ENCODE measurements at regions not wholly inside any gene's neighbourhood (a gene's known extent, or its start where the extent isn't known, plus 50 kb on each side); places are given as distances from the start of the nearest gene placed in this dataset.

DNA sequence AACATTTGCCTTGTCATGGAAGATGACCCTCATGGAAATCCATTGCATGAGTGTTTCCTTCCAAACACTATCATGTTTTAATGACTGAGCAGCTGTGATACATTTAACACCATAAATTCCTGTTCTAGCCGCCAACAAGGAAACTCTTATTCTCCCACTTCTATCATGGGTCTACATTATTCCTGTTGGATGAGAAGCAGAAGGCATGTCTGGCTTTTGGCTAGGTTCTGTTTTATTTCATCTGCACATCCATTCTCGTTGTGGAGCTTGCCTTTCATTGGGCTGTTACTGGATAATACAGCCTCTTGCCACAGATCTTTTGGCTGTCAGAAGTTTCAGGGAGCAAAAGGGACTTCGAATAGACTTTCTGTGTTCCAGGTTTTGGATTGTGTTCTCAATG lies 742.6 kb upstream of the TSPY4 start:
- TF ChIP-seq CTCF (IDR thresholded peaks at IDR 0.05) (no peak), POLR2A (IDR thresholded peaks at IDR 0.05) (no peak)

Data from body of pancreas (tissue), 4 donors.